NCI-H2107 (cell line): ENCODE measurements at regions not wholly inside any gene's neighbourhood (a gene's known extent, or its start where the extent isn't known, plus 50 kb on each side); places are given as distances from the start of the nearest gene placed in this dataset.
"Not testable (repeated sequence)": the region's sequence is repeated elsewhere in the genome, so short reads cannot be mapped to it uniquely, and the experiment has no call there.

ENCODE experiments used
- DNase-seq: peaks from one replicate; lab custom pipeline; 2025; lab: John Stamatoyannopoulos, UW

DNA sequence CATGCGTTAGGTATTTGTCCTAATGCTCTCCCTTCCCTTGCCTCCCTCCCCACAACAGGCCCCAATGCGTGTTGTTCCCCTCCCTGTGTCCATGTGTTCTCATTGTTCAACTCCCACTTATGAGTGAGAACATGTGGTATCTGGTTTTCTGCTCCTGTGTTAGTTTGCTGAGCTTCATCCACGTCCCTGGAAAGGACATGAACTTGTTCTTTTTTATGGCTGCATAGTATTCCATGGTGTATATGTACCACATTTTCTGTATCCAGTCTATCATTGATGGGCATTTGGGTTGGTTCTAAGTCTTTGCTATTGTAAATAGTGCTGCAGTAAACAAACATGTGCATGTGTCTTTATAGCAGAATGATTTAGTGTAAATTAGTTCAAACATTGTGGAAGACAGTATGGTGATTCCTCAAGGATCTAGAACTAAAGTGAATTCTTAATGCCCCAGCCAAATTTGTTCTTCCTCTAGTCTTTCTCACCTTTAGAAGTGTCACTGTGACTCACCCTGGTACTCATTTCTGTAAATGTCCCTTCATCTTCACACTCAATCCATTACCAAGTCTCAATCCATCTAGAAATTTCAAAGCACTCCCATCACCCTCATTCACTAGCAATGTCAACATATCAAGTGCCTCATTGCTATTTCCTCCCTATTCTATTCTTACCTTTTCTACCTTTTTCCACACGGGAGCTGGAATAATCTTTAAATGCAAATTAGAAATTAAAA, 123.9 kb downstream of the MREG start:
- not testable (repeated sequence) for DNase-seq

DNA sequence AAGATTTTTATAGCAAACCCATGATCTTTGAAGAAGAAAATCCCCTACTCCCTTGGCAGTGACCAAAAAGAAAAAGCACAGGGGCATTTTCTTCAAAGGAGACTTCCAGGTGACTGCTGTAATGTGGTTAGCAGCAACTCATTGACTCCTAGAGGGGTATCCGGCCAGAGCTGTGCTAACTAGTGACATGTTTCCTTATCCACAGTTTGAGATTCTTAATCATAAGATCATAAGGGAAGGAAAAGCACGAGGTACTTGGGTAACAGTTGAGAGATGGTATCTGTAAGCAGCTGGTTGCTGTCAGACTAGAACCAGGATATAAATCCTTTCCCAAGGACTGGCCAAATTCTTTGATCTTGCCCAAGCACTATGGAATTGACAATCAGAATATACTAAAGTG, 124.7 kb downstream of the MREG start:
- no peak for DNase-seq

DNA sequence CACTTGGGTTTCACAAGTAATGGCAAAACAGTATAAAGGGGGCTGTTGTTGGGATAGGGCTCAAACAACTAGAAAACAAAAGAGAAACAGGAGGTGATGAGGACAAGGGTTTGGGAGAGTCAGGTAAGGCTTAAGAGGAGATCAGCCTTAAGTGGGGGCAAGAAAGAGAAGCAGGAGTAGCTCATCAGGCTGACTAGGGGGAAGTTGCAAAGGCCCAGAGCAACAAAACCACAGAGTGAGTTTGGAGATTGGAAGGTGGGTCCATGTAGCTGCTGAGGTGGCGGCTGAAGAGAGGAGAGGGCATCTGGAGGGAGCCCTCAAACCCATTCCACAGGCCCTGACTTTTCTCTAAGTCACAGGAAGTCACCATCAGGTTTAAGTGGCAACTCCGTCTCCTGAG, 126.0 kb downstream of the MREG start:
- DNase-seq = no peak

DNA sequence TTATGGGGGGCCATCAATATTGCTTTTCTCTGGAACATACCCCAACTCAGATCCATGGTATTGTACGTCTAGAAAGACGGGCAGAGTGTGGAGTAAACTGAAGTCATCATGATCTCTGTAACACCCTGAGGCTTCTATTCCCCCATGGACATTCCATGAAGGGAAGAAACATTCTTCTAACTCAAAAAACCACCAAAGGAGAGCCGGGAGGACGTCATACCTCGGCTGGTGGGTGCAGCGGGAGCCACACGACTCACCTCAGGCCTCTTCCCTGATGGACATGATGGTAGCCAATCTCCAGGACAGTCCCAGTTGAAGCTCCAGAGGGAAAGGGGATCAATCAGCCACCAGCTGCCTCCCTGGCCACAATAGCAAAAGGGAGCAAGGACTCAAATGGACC, 127.3 kb downstream of the MREG start:
- no peak for DNase-seq

DNA sequence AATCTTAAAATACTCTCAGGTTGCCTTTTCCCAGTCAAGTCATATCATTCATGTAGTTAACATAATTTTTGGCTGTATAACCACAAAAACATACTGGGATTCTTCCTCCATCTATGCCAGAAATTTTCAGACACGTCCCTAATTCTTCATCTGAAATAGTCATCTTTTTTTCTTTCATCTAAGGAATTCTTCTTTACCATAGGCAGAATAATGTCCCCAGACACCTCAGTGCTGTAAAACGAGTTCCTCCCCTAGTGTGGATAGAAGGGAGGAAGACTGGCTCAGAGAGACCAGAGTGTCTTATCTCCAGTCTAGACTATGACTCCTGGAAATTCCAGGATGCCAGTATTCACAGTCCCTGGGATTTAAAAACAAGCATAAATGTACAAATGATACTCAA, 127.8 kb downstream of the MREG start:
- DNase-seq = no peak

DNA sequence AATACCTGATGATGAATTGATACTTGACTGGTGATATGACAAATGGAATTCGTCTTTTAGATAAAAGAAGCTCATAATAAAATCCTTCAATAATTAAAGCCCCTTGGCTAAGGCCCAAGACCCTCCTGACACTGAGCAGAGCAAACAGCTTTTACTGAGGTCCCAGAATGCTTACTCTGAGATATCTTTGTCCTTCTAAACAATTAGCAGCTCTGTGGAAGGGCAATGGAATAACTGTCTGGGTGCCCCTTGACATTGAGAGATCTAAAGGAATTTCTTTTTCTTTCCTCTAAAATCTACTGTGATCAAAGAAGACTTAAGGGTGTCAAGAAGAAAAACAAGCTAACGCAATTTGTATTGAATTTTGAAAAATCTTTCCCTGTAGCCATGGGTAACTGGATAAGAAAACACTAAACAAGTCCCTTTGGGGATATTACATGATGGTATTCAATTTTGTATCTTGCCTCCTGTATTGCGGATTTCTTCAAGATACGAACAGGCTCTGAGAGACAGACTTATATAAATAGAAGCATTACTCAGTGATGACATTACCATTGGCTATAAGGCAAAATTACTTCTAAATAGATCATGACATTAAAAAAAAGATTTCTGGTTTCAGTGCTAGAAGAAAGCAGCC, 128.8 kb downstream of the MREG start:
- no peak for DNase-seq

DNA sequence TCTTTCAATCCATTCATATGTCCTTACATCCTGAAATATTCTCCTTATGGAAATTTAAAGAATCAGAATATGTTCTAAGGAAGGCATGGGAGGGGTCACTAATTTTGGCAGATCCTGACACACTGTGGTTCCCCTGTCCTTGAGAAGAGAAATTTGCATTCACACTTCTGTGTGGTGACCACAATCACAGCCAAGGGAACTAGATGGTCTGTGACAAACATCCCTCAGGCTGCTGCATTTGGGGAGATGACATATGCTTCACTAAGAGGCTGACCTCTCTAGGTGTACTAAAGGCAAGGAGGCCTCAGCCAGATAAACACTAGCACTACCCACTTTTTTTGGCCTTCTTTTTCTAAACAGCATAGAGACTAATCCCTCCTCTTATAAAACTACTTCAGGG, 129.6 kb downstream of the MREG start:
- DNase-seq = no peak

DNA sequence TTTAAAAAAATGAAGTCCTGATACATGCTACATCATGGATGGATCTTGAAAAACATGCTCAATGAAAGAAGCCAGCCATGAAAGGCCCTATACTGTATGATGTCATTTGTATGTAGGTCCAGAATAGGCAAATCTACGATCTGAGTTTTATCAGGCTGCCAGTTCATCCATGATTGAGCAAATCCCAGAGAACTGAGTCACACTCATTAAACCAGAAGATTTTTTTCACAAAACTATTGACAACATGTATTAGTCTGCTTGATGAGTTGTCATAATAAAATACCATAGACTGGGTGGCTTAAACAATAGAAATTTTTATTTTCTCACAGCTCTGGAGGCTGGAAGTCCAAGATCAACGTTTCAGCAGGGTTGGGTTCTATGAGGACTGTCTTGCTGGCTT, 130.7 kb downstream of the MREG start:
- DNase-seq = no peak

DNA sequence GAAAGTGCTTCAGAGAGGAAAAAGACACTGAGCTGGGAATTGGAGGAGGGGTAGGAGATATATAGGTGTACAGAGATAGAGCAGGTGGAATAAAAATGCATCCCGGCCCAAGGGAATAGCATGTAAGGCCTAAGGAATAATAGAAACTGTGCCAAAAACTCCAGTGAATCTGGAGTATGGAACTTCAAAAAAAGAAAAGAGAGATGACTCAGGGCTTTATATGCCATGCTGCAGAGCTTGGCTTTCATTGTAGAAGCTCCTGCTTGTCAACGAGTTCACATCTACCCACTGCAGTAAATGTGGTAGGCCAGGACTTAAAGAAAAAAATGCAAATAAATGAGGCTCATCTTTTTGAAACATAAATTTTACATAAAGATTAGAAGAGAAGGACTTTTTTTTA, 131.8 kb downstream of the MREG start:
- no peak for DNase-seq

DNA sequence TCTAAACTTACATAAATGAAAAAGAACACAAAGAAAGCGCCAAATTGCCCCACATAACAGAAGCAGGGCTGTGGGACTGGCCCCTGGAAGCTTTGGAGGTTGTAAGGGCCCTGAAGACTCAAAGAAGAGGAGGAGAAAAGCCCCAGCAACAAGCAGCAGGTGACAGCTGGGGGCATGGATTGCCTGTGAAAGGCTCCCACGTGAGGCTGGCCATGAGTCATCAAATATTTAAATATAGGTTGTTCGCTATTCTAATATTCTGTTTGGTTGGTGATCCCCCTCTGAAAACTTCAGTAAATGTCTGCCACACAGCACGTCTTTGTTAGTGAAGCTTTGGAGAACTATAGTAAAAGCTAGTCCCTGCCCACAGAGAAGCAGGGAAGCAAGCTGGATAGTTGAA, 132.4 kb downstream of the MREG start:
- DNase-seq = no peak

DNA sequence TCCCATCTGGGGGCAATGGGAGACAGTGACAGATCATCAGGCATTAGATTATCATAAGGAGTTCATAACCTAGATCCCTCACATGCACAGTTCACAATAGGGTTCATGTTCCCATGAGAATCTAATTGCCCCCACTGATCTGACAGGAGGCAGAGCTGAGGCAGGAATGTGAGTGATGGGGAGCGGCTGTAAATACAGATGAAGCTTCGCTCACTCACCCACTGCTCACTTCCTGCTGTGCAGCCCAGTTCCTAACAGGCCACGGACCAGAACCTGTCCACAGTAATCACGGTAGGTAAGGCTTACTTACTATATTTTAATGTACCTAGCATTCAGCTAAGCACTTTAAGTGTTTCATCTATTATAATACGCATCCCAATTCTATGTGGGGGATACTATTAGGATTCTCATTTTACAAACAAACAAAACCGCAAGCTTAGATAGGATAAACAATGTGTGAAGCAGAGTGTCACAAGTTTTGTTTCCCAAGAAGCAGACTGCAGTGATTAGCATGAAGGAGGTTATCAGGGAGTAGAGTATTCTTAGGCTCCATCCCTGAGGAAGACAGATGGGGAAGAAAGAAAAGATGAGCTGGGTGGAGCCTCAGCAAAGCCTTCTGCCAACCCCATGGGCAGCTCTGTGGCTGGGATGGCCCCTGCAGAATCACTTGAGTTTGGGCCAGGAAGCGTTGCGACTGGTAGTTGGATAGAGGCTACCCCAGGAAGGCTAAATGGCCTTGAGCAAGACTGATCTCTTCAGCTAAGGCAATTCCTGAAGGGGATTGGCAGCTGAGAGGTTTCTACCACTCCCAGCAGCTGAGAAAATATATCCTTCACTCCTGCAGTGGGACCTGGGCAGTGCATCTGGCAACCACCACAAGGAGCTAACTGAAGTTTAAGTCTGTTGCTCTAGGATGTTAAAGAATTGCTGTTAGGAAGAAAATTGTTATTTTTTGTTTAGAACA, 133.1 kb downstream of the MREG start:
- DNase-seq = no peak

DNA sequence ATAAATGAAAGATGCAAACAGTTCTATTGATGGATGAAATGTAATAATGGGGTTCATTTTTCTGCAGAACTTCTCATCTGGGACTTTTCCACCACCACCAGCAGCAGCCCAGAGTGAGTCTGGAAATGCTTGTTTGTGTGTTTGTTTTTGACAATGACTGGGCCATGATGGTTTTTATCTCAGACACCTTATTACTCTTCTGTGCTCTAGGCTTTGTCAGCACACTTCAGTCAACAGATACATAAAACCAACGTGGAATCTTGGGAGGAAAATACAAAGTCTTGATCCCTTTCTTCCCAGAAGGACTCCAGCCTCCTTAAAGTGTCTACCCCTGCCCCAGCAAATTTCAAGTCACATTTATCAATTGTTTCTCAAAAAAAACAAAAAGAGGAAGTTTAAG, 134.0 kb downstream of the MREG start:
- no peak for DNase-seq

DNA sequence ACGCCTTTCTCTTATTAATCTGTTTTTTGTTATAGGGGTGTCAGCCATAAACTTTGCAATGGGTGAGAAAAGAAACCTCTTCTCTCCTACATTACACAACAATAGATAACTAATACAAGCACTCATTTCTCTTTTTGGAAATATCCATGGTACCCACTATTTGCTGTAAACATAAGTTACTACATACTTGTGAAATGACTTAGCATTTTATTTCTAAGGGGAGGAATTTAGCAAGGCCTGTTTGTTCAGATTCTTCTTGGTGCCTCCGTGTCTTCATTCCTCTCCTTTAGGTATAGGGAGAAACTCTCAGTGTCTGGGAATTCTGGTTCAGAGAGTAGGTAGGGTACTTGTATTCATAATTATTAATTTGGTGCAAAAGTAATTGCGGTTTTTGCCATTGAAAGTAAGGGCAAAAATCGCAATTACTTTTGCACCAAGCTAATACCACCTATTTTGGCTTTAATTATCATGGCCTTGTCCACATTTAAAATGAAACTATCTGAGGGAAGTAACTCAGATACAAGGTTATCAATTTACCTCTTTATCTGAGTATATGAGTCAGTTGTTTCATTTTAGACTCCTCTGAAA, 134.8 kb downstream of the MREG start:
- no peak for DNase-seq

DNA sequence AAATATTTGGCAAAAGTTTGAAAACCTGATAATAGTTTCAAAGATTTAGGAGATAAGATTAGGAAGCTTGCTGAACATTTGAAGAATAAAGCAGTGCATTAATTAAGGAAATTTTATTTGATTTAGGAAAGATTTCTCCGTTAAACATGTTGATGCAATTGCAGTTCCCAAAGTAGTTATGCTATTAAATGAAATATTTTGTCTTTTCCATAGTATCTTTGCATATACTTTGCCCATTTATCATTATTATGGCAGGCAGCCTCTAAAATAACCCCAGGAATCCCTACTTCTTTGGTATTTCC, 136.5 kb downstream of the MREG start:
- DNase-seq = no peak

DNA sequence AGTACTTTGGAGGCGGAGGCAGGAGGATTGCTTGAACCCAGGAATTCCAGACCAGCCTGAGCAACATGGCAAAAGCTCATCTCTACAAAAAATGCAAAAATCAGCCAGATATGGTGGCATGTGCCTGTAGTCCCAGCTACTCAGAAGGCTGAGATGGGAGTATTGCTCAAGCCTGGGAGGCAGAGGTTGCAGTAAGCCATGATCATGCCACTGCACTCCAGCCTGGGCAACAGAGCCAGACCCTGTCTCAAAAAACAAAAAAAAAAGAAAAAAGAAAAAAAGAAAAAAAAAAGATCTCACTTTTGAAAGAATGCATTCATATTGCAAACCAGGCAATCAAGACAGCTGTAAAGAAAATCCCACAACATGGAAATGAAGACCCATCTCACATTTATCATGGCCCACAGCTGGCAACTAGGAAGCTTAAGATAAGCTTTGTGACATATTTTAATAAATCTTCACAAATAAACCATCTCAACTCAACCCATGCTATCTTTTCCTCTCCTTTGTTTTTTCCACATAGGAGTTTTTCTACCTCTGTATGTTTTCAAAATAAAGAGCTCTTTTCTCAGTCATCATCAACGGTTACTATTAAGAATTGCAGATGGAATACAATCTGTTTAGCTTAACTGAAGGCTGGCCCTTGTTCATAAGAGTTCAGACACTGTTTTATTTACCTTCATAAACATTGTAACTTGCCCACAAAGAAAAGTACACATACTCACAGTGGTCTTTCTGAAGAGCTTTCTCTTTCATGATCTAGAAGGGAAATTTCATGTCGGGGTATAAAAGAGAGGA, 137.0 kb downstream of the MREG start:
- no peak for DNase-seq

DNA sequence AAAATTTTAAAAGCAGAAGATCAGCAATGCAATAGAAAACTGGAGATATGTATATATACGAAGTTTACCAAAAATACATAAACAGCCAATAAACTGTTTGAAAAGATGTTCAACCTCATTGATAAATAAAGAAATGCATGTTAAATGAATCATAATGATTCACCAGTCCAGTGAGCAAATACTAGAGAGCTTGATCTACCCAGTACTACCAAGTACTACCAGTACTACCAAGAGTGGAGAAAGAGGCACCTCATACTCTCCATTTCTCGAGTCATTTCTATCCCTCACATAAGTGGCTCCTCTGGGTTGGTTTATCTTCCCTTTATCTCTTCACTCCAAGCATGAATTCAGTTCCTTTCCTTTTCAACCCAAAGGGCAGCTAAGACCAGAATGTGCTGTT, 138.9 kb downstream of the MREG start:
- no peak for DNase-seq

DNA sequence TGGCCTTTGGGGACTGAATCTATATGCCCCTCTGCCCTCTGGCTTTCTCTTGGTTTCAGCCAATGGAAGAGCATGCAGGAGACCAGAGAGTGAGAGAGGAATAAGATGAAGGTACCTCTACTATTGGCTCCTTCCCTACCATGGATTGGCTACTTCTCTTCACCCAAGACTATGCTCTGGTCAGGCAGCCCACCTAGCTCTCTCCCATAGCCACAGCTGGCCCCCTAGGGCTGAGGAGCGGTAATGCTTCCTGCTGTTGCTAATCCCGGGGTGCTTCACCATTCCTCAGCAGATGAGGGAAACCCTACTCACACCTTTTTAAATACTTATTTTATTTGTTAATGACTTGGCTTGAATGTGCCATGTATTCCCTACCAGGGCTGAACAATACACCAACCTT, 142.4 kb downstream of the MREG start:
- no peak for DNase-seq

DNA sequence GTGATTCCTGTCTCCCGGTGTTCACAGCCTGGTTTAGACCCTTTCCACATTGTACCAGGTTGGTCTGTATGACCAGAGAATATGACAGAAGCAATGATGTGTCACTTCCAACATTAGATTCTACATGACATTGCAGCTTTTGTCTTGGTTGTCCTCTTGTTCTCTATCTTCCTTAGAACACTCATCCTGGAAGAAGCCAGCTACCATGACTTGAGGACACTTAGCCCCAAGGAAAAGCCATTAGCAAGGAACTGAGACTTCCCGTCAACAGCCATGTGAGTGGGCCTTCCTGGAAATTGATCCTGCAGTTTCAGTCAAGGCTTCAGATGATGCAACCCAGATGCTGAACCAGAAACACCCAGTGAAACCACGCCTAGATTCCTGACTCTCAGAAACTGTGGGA, 143.3 kb downstream of the MREG start:
- no peak for DNase-seq

DNA sequence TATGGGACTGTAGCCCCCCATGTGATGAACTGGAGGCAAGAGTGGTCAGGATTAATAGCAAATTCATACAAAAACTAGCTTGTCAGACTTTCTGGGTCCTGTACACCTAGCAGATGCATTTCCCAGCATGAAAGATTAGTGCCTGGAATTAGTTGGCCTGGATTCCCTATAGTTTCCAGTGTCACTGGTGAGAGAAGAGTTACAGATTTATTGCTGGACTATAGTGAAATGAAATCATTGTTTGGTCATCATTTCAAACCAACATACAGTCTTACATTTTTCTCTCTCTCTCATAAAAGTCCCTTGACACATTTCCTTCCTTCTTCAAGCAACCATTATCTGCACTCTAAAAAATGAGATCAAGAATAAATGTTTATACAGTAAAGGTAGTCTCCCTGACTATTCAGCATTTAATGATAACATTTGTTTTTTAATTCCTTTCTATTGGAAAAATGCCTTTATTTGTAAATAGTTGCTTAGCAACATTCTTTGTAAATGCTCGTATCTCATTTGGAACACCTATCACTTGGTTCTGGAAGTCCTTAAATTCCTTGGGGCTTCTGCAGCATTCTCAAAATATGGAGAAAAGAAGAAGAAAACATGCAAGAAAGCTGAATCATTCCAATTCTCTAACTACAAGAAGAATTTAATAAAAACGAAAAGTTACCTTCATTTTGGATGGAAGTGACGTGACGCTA, 144.4 kb downstream of the MREG start:
- DNase-seq = no peak

DNA sequence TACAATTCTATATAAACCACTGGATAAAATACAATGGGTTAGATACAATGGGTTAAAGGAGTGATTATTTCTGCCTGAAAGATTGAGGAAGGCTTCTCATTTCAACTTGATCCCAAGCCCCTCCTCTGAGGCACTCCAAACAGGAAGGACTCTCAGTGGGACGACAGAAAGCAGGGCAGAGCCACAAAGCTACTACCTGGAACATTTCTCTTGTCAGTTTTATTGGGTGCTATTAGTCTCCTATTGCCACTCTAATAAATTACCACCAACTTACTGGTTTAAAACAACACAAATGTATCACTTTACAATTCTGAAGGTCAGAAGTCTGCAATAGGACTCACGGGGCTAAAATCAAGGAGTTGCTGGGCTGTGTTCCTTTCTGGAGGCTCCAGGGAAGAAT, 146.7 kb downstream of the MREG start:
- no peak for DNase-seq

DNA sequence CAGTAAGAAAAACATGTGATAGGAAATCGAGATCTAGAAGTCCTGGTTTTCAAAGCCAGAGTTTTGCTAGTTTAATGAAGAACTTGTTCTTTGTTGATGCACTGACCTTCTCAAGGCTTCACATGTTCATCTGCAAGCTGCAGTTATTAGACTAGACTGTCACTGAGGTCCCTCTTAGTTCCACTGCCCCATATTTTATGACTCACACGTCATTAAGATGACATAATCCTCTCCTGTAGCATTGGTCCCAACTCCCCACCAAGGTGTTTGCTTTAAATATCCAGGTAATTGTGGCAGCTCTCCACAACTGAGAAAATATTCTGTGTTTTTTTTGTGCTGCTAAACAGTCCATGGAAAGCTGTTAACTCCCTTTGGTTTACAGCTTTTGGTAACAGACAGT, 149.7 kb downstream of the MREG start:
- DNase-seq = no peak
